Fibroblast of the aortic adventitia (primary cell): ENCODE measurements at regions not wholly inside any gene's neighbourhood (a gene's known extent, or its start where the extent isn't known, plus 50 kb on each side); places are given as distances from the start of the nearest gene placed in this dataset. TPM values are rescaled to one million over a fixed set of nuclear protein-coding genes. Genes with fewer than 3 reads are reported as not detected.

Source experiments
- DNase-seq: peaks from one replicate; pipeline ENCODE4 v3.0.0-alpha.2; 2010; ENCODE audit warnings: low read depth
- H3K4me3 ChIP-seq: 2 replicates; pipeline ENCODE4 v1.5.1; 2011; ENCODE audit warnings: low read depth, mild to moderate bottlenecking, control low read depth, low read length, moderate library complexity
- CTCF ChIP-seq: IDR thresholded peaks from 2 replicates; pipeline ENCODE4 v1.5.1; 2011; ENCODE audit warnings: mild to moderate bottlenecking, low read length, control low read depth, inconsistent platforms; ENCODE audit not compliant: insufficient read depth
- small RNA-seq: library from RNA; depleted of rRNA; stranded (forward); fragments of <200 nt; gene quantifications from one replicate; pipeline ENCODE3, GENCODE V24; 2012

- no peak overlapping the region for H3K4me3 ChIP-seq
- no peak for DNase-seq
- no peak for TF ChIP-seq CTCF
Observed at GRCh38 chr11:62018981-62019664, 51.7 kb upstream of the FTH1 start.

GRCh38 chr11:62017878-62018655, 50.6 kb upstream of the FTH1 start:
- DNase-seq = no peak
- H3K4me3 ChIP-seq = no peak overlapping the region
- TF ChIP-seq CTCF = no peak

Small RNA genes lying in the stretch of these regions (small RNA-seq; reads per million reads assigned to genes)
- gene AP003733.2 = not detected
